H1 (cell line): ENCODE measurements at regions not wholly inside any gene's neighbourhood (a gene's known extent, or its start where the extent isn't known, plus 50 kb on each side); places are given as distances from the start of the nearest gene placed in this dataset.

Experiments
- HDAC6 ChIP-seq: IDR thresholded peaks from one replicate; pipeline ENCODE4 v1.7.1; 2012; ENCODE audit warnings: low read depth, mild to moderate bottlenecking, inconsistent platforms, low read length, moderate library complexity
- POLR2A ChIP-seq, 2 experiments: IDR thresholded peaks; 1 replicate in 1 of 2; 2 replicates in 1 of 2; pipeline ENCODE4 v1.6.1; 2011; ENCODE audit warnings: low read depth in 2 of 2, low read length in 2 of 2, mild to moderate bottlenecking in 2 of 2; ENCODE audit errors: control extremely low read depth in 1 of 2
- TAF7 ChIP-seq: optimal IDR thresholded peaks from 2 replicates; pipeline ENCODE3; 2011; ENCODE audit warnings: low read depth, mild to moderate bottlenecking, inconsistent platforms, low read length, moderate library complexity, borderline replicate concordance
- TF ChIP-seq, protein P1 (sequence below): IDR thresholded peaks from 2 replicates; pipeline ENCODE4 v1.6.1; 2011; ENCODE audit warnings: low read depth, mild to moderate bottlenecking, low read length; ENCODE audit not compliant: insufficient read depth

DNA sequence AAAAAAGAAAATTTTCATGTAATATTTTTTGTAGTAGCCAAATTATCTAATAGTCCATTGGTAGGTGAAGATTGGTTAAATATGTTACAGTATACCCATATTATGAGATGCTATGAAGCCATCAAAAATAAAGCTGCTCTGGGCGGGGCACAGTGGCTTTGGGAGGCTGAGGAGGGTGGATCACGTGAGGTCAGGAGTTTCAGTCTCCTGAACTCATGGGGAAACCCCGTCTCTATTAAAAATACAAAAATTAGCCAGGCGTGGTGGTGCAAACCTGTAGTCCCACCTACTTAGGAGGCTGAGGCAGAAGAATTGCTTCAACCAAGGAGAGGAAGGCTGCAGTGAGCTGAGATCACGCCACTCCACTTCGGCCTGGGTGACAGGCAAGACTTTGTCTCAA, 360.5 kb downstream of the KIF16B start (continued):
- TF ChIP-seq TAF7 (no peak), POLR2A (IDR thresholded peaks at IDR 0.05; ENCODE audit: control extremely low read depth in 1 of 2, low read depth in 2 of 2, low read length in 2 of 2) (no peak), HDAC6 (no peak)
- TF ChIP-seq, protein P1, sequence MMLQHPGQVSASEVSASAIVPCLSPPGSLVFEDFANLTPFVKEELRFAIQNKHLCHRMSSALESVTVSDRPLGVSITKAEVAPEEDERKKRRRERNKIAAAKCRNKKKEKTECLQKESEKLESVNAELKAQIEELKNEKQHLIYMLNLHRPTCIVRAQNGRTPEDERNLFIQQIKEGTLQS: no peak
